HG02759 (cell line): ENCODE measurements at regions not wholly inside any gene's neighbourhood (a gene's known extent, or its start where the extent isn't known, plus 50 kb on each side); places are given as distances from the start of the nearest gene placed in this dataset.

Source experiments
- ATAC-seq: cut with Tn5 transposase; IDR thresholded peaks from one replicate; pipeline ENCODE4 v1.9.1; 2021; ENCODE audit warnings: mild to moderate bottlenecking, moderate library complexity; ENCODE audit not compliant: unreplicated experiment

DNA sequence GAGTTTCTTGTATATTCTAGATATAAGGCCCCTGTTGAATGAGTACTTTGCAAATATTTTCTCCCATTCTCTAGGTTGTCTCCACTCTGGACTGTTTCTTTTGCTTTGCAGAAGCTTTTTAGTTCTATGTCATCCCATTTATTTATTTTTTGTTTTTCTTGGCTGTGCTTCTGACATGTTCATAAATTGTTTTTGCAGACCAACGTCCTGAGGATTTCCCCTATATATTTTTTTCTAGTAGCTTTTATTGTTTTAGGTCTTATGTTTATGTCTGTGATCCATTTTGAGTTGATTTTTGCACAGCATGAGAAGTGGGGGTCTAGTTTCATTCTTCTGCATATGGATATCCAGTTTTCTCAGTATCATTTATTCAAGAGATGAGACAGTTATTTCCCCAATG lies 70.4 kb upstream of the BTG1 start:
- no peak for ATAC-seq

DNA sequence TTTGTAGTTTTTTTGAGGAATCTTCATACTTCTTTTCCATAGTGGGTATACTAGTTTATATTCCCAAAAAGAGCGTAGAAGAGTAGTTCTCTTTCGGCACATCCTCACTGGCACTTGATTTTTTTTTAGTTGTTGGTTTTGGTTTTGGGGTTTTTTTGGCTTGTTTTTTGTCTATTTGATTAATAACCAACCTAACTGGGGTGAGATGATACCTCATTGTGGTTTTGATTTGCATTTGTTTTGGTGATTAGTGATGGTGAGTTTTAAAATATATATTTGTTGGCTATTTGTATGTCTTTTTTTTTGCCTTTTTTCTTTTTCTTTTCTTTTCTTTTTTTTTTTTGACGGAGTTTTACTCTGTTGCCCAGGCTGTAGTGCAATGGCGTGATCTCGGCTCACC lies 69.7 kb upstream of the BTG1 start:
- ATAC-seq: no peak

DNA sequence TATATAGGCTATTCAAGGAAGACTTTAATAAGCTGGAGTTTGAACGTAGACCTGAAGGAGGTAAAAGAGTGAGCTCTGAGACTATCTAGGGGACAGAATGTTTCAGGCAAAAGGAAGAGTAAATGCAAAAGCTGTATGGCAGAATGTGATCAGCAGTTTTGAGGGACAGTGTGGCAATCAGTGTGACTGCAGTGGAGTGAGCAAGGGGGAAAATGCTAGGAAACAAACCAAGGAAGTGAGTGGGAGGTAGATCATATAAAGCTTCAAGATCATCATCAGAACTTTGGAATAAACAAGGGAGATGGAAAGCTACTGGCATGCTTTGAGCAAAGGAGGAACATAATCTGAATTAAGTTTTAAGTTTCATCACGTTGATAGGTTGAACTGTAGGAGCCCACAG lies 67.5 kb upstream of the BTG1 start:
- ATAC-seq: no peak

DNA sequence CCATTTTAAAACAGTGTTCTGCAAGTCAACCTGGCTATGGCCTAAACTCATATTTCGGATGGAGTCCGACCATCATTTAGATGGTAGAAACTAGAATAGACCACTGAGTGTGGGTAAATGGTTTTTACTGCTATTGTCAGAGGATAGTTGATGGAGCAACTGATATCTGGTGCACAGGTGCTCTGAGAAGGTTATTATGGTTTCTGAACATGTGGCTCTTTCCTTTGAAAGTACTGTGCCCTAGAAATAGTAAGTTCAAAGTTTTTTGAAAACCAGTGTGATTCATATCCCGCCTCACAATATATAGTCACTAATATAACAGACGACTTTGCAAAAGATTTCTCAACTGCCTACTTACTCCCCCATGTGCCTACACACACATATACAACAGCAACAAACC lies 64.4 kb upstream of the BTG1 start:
- ATAC-seq: no peak

DNA sequence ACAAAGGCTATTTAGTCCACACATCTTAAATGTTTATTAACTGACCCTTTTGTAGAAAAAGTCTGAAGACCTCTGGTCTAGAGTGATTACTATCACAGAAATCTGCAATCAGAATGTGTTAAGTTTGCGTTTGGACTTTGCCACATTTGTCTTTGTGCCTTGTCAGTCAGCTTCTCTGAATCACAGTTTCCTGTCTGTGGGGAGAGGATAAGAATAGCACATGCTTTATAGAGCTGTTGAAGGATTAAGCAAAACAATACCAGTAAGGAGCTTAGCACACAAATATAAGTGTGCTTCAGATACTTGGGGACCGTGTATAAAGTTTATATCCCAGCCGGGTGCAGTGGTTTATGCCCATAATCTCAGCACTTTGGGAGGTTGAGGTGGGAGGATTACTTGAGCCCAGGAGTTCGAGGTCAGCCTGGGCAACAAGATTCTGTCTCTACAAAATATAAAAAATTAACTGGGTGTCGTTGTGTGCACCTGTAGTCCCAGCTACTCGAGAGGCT lies 63.0 kb upstream of the BTG1 start:
- ATAC-seq: peak; percentile 80

DNA sequence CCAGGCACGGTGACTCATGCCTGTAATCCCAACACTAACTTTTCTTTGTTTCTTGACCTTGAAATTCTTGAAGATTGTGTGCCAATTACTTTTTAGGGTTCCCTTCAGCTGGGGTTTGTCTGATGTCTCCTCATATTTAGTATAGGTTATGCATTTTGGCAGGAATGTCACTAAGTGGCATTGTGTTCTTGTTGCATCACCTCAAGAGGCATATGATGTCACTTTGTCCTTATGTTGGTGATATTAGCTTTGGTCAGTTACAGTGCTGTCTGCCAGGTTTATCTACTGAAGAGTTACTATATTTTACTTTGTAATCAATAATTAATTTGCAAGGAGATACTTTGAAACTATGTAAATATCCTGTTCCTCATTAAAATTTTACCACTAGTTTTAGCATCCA lies 61.0 kb upstream of the BTG1 start:
- no peak for ATAC-seq

DNA sequence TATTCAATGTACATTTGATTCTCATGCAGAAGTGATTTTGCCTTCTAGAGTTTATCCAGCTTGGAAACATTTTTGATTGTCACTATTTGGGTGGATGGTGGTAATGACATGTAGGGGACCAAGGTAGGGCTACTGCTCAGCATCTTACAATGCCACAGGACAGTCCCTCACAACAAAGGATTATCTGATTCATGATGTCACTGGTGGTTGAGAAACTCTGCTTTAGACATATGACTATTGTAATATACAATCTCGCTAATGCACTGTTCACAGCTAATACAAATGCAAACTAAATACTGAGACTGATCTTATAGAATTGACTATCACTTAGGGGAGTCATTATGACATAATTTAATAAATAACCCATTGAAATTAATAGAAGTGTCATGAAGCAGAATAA lies 60.4 kb upstream of the BTG1 start:
- ATAC-seq: no peak

DNA sequence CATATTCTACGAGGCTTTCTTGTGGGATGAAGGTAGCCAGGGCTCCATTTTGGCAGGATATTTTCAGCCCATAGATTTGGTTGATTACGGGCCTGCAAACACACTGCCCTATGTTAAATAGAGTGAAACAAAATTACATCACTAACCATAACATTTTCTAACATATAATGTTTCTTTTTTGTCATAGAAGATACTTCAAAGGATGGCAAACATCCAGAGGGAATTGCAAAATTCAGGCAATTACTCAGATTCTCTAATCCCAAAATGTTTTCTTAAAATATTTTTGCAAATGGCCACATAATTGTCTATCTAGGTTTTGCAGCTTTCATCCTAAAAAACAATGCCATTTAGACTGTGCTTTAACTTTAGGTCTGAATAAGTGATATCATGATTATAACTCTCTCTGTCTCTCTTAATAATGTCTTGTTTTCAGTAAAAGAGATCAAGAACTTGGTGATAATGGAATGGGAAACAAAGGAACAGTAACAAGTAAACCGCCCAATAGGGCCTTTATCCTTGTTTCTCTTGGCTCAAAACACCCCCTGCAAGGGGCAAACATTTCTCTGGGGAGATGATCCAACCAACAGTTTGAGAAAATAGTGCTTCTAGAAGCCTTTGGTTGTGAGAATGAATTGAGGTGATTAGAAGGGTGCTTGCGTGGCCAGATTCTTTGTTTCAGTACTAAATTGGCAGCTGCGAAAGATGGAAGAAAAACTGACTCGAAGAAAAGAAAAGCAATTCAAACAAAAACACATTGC lies 54.4 kb upstream of the BTG1 start:
- no peak for ATAC-seq

DNA sequence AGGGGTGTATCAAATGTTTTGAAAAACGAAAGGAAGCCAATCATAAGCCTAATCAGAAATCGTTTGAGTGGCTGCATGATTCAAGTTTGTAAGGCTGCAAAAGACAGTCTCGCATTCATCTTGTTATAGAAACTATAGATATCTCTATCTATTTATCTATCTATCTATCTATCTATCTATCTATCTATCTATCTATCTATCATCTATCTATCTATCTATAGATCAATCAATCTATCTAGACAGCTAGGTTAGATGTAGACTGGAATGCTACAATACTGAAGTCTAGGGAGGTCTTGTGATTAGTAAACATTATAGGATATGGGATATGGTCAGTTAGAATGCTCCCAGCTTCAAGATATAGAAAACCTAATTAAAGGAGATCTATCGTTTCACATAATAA lies 52.2 kb upstream of the BTG1 start:
- no peak for ATAC-seq

DNA sequence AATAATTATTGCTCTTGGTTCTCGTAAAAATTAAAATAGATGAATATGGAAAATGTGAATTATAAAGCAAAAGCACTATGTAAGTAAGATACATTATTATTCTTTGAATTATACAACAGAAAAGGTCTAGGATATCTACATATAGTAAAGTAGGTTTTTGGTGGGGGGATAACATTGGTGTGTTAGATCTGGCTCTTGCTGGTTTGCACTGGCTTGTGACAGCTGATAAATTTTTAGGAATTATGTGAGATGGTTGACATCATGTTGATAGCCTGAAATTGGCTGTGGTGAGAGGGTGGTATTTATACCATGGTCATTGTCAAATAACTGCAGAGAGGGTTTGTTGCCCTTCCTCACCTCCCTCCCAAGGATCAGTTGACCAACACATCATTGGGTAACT lies 50.7 kb upstream of the BTG1 start:
- ATAC-seq: no peak
